ENCODE measurements at regions not wholly inside any gene's neighbourhood (a gene's known extent, or its start where the extent isn't known, plus 50 kb on each side); places are given as distances from the start of the nearest gene placed in this dataset.

- peak; percentile 93 for ATAC-seq
- no peak for DNase-seq (ENCODE audit: low spot score)
These were observed 117.1 kb upstream of the EEF1E1 start for GRCh38 chr6:8219352-8219943.

- DNase-seq (ENCODE audit: low spot score) (no peak), ATAC-seq (no peak)
These were observed 116.5 kb upstream of the EEF1E1 start for GRCh38 chr6:8218861-8219260.

- ATAC-seq = no peak
- no peak for DNase-seq (ENCODE audit: low spot score)
These were observed 113.3 kb upstream of the EEF1E1 start for GRCh38 chr6:8215631-8216030.

GRCh38 chr6:8213995-8214394 is 111.6 kb upstream of the EEF1E1 start:
- ATAC-seq = no peak
- no peak for DNase-seq (ENCODE audit: low spot score)

- DNase-seq (ENCODE audit: low spot score) (no peak), ATAC-seq (no peak)
These were observed 110.5 kb upstream of the EEF1E1 start for GRCh38 chr6:8212720-8213434.

GRCh38 chr6:8207869-8208191 is 105.5 kb upstream of the EEF1E1 start:
- DNase-seq (ENCODE audit: low spot score) (no peak), ATAC-seq (no peak)

GRCh38 chr6:8207191-8207868 is 105.0 kb upstream of the EEF1E1 start:
- ATAC-seq (no peak), DNase-seq (ENCODE audit: low spot score) (no peak)

GRCh38 chr6:8203337-8203736 is 101.0 kb upstream of the EEF1E1 start:
- no peak for DNase-seq (ENCODE audit: low spot score)
- ATAC-seq = no peak

GRCh38 chr6:8201679-8202078 is 99.3 kb upstream of the EEF1E1 start:
- DNase-seq (ENCODE audit: low spot score) (no peak), ATAC-seq (no peak)

GRCh38 chr6:8200255-8200654 is 97.9 kb upstream of the EEF1E1 start:
- ATAC-seq (no peak), DNase-seq (ENCODE audit: low spot score) (no peak)

- no peak for ATAC-seq
These were observed 93.4 kb upstream of the EEF1E1 start for GRCh38 chr6:8195714-8196102.

GRCh38 chr6:8195040-8195713 is 92.8 kb upstream of the EEF1E1 start:
- DNase-seq (ENCODE audit: low spot score) (no peak), ATAC-seq (no peak)

More at GRCh38 chr6:8195714-8196102, 93.4 kb upstream of the EEF1E1 start:
- no peak for DNase-seq (ENCODE audit: low spot score)

- no peak for ATAC-seq
- no peak for DNase-seq (ENCODE audit: low spot score)
These were observed 92.1 kb upstream of the EEF1E1 start for GRCh38 chr6:8194490-8194889.

- ATAC-seq (no peak), DNase-seq (ENCODE audit: low spot score) (no peak)
These were observed 91.2 kb upstream of the EEF1E1 start for GRCh38 chr6:8193541-8193940.

- ATAC-seq (no peak), DNase-seq (ENCODE audit: low spot score) (no peak)
These were observed 90.2 kb upstream of the EEF1E1 start for GRCh38 chr6:8192597-8192996.

GRCh38 chr6:8192067-8192466 is 89.7 kb upstream of the EEF1E1 start:
- DNase-seq (ENCODE audit: low spot score) (no peak), ATAC-seq (no peak)

GRCh38 chr6:8191629-8192028 is 89.3 kb upstream of the EEF1E1 start:
- DNase-seq (ENCODE audit: low spot score) (no peak), ATAC-seq (no peak)

GRCh38 chr6:8187209-8187608 is 84.9 kb upstream of the EEF1E1 start:
- no peak for DNase-seq (ENCODE audit: low spot score)
- ATAC-seq = no peak

- ATAC-seq = no peak
- DNase-seq (ENCODE audit: low spot score) = no peak
These were observed 80.7 kb upstream of the EEF1E1 start for GRCh38 chr6:8182902-8183665.

GRCh38 chr6:8181951-8182845 is 79.8 kb upstream of the EEF1E1 start:
- DNase-seq (ENCODE audit: low spot score) (no peak), ATAC-seq (no peak)
